GM19239 (cell line): ENCODE measurements at regions not wholly inside any gene's neighbourhood (a gene's known extent, or its start where the extent isn't known, plus 50 kb on each side); places are given as distances from the start of the nearest gene placed in this dataset.
"Not testable (repeated sequence)": the region's sequence is repeated elsewhere in the genome, so short reads cannot be mapped to it uniquely, and the experiment has no call there.

ENCODE experiments used
- DNase-seq: peaks from one replicate; pipeline ENCODE4 v3.0.0; 2011; ENCODE audit warnings: low spot score; ENCODE audit not compliant: insufficient read length
- FAIRE-seq: peaks from 2 replicates; lab custom pipeline; 2011; peaks lifted over from hg19 to GRCh38; lab: Jason Lieb, UNC

DNA sequence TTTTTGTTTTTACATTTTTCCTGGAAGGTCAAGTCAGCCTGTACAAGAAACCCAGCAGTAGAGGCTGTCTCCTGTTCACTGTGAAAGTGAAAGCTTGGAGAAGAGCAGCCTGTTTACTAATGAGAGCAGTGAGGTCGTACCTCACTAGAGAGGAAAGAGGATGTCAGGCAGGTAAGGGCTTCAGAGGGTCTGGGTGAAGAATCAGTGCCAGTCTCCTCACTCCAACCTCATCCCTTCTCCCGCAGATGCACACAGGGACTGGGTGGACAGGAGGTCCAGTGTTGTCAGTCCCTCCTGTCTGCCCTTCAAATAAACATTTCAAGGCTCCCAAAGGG is 462.5 kb downstream of the KLF5 start:
- FAIRE-seq (no peak), DNase-seq (no peak)

DNA sequence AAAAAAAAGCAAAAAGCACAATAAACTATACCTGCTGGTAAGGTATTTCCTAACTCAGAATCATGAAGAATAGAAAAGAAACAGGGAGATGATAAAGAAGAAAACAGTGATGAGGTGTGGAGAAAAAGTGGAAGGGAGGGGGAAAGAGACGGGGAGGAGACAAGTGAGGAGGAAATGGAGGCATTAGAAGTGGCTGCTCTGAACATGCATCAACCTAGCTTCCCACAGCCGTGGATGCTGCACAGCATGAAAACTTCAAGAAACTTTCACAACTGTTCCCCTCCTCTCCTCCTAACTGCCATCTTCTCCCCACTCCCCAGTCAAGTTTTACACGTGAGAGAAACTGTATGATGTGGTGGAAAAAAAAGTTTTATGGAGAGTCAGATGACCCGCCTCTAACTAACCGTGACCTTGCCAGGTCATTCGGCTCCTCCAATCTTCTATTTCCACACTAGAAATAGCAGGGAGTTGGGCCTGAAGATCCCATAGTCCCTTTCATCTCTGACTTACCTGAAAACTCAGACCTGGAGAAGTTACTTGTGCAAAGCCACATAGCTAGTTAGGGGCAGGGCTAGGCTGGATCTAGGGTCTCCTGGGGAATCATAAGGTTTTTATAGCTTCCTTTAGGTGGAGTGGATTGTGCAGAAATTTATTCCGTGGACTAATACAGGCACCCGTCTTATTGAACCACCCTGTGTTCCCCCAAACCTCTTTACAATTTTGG is 461.9 kb downstream of the KLF5 start:
- DNase-seq (no peak), FAIRE-seq (no peak)

DNA sequence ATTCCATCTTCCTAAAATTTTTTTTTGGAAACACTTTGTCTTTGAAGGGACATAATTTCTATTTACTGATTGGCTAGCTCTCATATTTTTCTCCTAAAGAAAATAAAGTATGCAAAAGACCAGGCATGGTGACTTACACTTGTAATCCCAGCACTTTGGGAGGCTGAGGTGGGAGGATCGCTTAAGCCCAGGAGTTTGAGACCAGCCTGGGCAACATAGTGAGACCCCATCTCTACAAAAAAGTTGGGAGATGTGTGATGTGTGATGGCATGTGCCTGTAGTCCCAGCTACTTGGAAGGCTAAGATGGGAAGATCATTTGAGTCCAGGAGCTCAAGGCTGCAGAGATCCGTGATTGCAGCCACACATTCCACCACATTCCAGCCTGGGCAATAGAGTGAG is 461.3 kb downstream of the KLF5 start:
- not testable (repeated sequence) for FAIRE-seq, DNase-seq

DNA sequence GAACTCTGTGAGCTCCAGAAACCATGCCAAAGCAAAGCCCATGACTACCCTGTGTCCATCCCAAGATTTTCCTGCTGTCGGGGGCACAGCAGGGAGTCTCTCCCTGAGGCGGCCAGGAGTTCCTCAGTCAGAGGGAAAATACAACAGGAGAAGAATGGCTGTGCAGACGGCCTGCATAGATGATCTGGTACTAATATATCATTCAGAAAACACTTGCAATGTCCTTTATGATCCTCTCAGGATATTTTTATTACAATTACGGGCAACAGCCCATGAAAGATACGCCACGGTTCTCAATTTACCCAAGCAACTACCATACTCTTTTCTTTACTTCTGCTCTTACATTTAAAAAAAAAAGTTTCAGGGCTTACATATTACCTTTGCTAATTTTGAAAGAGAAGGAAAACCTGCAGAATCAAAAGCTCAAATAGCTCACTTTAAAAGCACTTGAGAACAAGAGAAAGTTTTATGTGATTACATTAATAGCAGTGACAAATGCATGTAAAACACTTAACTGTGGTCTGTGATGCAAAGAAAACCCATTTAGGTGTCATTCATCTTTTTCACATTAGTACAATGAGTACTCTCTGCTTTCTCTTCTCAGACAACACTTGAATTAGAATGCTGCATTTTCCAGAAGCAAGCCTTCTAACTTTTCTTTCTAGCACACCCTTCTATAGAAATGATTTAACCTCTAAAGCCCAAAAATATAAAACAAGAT is 460.8 kb downstream of the KLF5 start:
- FAIRE-seq (no peak), DNase-seq (no peak)

DNA sequence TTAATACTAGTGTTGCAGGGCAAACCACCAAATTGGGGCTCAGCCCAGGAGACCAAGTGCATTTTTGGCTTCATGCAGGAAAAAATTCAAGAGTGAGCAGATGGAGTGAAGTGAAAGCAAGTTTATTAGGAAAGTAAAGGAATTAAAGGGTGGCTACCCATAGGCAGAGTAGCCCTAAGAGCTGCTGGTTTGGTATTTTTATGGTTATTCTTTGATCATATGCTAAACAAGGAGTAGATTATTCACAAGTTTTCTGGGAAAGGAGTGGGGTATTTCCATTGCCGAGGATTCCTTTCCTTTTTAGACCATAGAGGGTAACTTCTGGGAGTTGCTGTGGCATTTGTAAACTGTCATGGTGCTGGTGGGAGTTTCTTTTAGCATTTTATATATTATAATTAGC is 459.0 kb downstream of the KLF5 start:
- DNase-seq (no peak), FAIRE-seq (no peak)

DNA sequence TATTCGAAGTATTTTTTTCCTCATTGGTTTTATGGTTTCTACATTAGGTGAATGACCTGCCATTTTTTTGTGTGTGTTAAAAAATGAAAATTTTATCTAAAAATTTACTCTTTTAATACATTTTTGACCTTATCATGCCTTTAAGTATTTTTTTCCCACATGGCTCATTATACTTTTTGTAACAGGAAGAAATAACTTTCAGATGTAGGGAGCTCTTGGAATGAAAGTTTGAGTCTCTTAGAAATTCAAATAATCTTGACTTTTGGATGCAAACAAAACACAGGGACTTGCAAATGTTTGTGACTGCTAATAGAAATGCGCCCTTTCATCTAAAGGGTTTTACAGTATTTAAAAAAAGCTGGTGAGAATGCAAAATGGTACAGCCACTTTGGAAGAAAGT is 457.9 kb downstream of the KLF5 start:
- DNase-seq: no peak
- FAIRE-seq: no peak

DNA sequence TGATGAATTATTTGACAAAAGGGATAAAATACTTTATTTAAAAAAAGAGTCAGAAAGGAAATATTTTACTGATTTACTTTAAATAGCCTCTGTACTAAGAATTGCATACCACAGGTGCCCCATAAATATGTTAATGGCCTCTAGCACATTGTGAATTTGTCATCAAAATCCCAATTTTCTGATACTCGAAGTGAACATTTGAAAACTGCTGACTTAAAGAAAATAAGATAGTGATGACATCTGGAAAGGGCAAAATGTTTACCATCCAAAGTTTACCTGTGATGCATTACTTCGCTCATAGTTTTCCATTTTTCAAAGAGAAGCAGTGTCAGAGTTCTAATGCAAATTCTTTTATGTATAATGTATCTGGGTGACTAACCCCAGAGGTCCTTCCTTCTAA is 455.4 kb downstream of the KLF5 start:
- DNase-seq: no peak
- FAIRE-seq: no peak

DNA sequence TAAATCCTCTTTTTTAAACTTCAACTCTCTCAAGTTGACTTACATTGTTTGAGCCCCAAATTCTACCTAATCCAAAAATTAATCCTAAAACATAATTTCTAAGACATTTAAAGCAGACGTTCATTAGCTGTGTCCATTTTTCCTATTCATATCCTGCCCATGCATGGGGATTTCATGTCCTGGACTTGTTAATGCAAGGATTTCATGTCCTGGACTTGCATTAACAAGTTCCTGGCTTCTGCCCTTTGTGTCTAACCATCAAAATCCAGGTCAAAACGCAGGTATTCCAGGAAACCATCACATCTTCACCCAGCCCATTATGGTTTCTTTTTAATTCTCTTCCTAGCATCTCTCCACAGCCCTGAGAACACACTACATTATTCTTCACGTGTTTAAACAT is 454.9 kb downstream of the KLF5 start:
- DNase-seq (no peak), FAIRE-seq (no peak)

DNA sequence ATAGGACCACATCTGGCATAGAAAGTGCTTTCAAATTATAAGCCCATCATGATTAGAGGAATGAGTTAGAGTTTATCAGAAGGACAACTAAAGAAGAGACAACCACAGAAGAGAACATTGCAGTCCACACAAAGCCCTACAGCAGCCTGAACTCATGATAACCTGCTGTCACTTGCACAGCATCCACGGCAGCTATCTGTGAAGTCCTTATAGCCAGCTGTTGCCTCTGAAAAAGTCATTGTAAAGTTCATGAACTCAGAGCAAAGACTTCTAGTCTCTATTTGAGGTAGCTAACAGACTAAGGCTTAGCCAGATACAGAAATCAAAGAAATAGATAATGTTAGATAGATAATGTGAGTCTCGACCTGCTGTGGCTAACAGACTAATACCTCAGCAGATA is 450.0 kb downstream of the KLF5 start:
- DNase-seq (no peak), FAIRE-seq (no peak)

DNA sequence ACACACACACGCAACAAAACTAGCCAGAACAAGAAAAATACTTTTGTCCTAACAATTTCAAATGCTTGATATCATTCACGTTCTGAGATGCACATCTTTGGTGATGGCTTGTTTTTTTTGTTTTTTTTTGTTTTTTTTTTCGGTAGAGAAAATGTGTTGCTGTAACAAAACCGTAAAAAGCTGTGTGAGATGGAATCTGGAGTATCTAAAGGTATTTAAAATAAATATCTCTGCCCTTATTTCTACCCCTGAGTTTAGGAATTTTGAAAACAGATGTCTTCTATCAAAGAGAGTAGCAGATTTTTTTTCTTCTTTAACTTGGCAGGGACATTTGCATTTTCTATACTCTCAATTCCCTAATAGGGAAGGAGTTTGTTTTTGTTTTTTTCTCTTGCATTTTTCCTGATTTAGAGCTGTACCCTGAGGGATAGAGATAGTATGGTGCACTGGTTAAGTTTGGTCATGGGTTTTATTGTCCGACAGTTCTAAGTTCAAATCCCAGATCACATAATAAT is 446.6 kb downstream of the KLF5 start:
- DNase-seq (no peak), FAIRE-seq (no peak)

DNA sequence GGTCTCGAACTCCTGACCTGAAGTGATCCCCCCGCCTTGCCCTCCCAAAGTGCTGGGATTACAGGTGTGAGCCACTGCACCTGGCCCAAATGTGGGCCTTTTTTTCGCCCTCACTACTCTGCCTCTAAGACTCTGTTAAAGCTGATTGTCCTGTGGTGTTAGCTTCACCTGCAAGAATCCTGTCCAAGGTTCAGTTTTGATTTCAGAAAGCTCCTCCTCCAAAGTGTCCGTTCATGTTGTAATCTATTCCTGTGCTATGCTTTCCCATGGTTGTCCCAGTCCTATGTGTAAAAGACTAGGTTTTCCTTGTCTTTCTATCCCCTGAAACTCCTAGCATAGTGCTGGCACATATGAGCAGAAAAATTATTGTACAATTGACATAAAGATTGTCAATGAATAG is 440.9 kb downstream of the KLF5 start:
- no peak for FAIRE-seq

DNA sequence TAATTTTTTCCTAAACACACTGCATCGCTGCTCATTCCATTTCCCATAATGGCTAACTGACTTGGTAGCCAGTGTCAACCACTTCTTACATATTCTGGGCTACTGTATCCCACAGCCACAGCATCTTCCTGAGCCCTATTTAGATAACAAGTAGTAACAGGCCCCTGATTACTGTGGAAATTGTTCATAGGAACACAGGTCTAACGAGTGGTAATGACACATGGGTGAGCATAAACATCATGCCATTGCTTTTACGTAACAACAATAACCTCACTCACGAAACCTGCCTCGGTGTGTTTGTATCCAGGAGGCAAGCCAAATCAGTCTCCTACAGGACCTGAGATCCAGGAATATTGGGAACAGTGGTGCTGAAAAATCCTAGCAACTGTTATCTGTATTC is 438.6 kb downstream of the KLF5 start:
- DNase-seq (no peak), FAIRE-seq (no peak)

More for the DNA sequence above, 440.9 kb downstream of the KLF5 start:
- no peak for DNase-seq

DNA sequence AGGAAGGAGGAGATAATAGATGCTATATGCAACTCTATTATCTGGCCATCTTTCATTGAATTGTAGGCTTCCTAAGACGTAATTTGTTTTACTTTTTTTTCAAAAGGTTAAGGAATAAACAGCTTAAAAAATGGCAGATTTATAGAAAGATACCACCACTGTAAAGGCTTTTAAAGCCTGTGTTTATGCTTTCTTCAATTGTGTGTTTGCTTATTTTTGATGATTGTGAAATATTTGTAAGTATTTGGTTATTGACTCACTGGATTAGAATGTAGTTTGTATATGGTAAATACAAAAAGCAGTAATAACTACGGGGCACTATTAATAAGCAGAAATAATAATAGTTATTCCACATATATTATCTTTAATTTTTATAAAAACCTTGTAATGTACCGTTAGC is 437.9 kb downstream of the KLF5 start:
- FAIRE-seq (no peak), DNase-seq (no peak)

DNA sequence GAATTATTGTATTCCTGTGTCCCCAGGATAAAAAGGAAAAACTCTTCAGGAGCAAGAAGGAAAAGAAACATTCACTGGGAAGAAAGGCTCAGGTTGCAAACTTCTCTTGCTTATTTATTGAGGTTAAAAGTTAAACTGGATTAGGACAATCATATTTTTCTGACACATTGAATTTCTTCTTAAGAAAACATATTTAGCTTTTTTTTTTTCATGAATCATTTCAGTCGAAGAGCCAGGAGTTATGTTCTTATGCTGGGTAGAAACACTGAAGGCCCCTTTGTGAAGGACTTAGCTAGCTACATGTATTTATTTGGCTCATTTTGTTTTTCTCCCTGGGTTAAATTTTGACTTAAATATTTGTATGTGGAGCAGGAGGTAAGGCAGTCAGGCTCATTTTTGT is 434.0 kb downstream of the KLF5 start:
- DNase-seq (no peak), FAIRE-seq (no peak)

DNA sequence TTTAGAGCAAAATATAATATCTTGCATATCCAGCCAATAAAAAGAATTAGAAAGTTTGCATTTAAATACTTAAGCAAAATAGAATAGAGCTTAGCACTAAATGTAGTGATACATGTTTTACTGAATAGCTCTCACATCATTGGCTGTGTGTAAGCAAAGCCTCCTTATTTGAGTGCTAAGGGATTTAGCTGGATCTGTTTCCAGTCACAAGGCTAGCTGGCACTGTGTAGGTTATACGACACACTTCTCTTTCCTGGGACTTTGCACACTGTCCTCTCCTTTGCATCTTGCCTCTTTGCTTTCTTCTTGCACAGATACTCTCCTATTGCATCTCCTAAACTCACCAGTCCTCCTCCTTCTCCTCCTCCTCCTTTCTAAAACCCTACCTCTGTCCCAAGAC is 423.8 kb downstream of the KLF5 start:
- FAIRE-seq: no peak
- DNase-seq: no peak

DNA sequence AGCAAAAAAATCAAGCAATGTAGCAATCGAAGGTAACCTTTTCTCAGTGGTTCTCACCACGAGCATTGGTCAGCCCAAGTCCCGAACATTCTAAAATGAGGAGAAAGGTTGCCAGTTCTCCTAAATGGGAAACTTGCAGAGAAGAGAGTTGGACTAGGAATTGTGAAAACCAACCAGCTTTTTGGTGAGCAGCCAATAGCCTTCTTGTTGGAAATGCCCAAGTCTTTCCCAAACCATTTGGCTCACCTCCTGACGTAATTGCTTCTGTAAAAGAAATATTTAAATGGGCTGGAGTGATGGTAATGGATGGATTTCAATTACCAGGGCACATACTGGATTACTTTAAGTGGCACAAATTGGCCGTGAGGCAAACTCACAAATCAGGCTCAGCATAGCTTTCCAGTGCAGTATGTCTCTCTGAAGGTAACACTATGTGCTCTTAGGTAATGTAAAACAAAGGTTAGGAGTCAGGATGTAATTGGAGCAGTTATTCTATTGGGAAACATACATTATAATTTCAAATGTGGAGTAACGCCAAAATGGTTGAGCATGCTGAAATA is 423.2 kb downstream of the KLF5 start:
- FAIRE-seq (no peak), DNase-seq (no peak)

DNA sequence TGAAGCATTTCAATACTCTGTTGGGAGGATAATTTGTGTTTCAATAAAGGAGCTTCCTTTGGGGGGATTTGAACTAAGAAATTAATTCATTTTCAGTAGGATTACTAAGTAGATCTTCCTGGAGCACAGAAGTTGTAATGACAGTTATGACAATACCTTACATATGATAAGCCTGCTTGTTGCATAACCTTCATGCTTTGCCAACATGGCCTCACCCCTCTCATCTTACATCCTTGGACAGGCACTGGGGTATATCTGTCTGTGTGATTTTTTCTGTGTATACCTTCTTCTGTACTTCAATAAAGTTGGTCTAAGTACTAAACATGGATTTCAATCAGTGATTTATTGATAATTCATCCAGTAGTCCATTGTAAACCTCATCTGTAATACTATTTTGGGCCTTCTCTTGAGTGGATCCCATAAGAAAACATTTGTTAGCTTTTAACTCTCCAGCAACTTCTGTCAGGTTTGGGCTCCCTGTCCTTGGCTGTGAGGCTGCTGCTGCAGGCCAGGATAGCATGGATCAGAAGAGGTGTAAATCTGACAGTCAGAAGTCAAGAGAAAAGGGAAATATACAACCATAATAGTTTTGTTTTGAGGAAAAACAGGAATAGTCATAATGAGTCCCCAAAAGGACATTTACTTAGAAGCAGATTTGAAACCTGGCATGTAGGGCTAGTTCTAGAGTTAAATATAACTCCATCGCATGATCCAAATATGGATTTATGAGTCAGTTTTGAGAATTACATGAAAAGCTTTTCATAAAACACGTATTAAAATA is 422.2 kb downstream of the KLF5 start:
- no peak for FAIRE-seq
- DNase-seq: no peak

DNA sequence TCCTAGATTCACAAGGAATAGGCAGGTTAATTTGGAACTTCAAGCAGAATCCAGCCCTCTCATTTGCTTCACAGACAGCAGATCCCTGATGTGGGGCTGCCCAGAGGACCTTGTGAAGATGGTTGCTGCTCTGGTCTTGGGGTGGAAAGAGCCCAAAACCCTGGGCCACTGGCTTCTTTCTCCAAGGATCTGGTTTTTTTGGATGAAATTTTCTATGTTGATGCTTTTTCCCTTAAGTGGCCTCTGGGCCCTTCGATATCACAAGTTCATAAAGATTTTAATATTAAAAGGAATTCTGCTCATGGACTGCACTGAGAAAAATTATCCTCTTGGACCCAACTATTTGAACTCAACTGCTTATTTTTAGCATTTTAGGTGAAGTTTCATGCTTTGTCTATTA is 421.1 kb downstream of the KLF5 start:
- DNase-seq (no peak), FAIRE-seq (no peak)

DNA sequence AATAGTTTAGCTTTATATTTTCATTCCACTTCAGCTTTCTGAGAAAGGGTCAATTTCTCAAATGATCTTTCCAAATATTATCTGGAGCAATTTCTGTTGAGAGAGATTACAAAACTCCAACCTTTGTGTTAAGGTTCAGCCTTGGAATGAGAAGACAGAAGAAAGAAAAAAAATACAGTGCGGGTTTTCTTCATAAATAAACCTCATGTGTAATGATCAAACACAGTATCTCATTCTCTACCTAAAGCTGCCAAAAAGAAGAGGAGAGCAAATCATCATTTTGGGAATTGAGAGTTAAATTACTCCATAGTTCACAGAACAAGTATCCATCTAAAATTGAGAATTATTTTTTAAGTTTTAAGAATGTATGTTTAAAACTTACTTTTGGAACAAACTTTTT is 420.5 kb downstream of the KLF5 start:
- no peak for FAIRE-seq
- no peak for DNase-seq

DNA sequence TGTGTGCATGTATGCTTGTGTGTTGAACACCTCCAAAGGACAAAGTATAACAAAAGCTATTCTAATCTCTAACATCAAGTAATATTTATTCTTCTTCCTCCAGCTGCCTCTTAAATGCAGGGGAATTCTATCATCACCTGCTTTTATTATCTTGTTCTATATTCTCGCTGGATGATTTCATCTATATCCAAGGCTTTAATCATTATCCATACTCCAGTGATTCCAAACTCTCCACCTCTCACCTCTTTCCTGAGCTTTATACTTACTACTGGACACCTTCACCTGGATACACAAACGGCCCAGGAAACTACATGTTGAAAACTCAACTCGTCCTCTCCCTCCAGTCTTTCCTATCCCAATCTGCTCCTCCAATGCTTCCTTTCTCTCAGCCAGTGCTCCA is 418.6 kb downstream of the KLF5 start:
- no peak for FAIRE-seq
- no peak for DNase-seq

DNA sequence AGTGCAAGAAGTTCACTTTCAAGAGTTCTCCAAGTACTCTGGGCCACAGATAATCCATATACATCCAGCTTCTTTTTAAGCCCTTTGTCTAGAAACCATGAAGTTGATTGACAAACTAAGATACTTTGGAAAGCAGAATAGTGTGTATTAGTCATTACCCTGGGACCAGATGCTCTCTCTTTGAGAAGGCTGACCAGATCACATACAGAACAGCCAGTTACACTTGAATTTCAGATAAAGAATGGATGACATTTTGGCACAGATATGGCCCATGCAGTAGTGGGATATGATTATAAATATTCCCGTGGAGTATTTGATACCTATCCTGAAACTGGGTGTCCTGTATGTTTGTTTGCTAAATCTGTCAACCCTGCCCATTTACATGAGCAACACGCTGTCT is 414.2 kb downstream of the KLF5 start:
- no peak for DNase-seq
- FAIRE-seq: no peak
